HG03354 (cell line): ENCODE measurements at regions not wholly inside any gene's neighbourhood (a gene's known extent, or its start where the extent isn't known, plus 50 kb on each side); places are given as distances from the start of the nearest gene placed in this dataset.
A peak's percentile ranks its signal among the peaks of the same experiment; 100 is the strongest.

ENCODE experiments used
- ATAC-seq: cut with Tn5 transposase; IDR thresholded peaks from one replicate; pipeline ENCODE4 v1.9.1; 2021; ENCODE audit warnings: mild to moderate bottlenecking; ENCODE audit not compliant: unreplicated experiment, poor library complexity, severe bottlenecking

- peak; percentile 97 for ATAC-seq
Measured at GRCh38 chr3:110743202-110743601, 328.4 kb upstream of the NECTIN3 start.

DNA sequence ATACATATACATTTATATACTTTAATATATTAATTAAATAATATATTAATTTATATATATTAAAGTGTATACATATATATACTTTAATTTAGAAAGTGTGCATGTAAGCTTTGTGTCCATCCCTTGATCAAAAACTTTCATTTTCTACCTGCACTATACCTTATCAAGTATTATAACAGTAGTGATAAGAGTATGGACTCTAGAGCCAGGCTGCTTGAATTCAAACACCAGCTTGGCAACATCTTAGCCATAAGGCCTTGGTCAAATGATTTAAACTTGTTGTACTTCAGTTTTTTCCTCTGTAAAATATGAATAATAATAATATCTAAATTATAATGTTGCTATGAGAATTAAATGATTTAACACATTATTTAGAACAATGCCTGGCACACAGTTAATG, 327.6 kb upstream of the NECTIN3 start:
- no peak for ATAC-seq

GRCh38 chr3:110744723-110745122, 326.9 kb upstream of the NECTIN3 start:
- no peak for ATAC-seq

GRCh38 chr3:110749006-110749405, 322.6 kb upstream of the NECTIN3 start:
- no peak for ATAC-seq

DNA sequence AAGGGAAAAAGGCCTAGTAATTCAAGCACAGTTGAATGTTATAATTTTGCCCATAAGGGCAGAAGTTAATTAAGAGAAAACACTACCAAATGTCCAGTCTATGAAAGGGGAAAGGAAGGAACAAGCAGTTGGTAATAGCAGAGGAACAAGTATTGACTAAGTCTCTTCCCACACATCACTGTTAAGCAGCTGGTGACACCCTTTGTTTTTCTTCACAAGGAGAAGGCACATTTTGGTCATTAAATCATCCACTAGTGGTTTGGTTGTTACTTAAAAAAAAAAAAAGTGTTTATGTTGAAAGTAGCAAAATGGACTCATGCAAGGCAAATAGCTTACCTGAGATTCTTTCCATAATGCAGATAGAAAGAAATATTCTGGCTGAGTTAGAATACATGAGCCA, 321.4 kb upstream of the NECTIN3 start:
- ATAC-seq: no peak

DNA sequence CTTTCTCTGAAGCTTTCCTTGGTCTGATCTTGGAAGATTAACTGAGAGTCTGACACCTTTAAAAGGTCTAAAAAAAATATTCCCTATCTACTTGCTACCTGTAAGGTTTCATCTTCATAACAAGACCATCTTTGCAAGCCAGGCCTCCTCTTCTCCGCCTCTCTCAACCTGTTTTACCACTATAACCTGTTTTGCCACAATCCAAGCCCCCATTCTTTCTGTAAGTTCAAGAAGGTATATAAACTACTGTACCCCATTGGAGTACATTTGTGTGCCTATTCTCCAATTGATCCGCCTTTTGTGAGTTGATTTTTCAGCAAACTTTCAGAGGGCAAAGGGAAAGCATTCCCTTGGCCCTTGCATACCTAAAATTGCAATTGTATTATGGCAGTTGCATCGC, 319.3 kb upstream of the NECTIN3 start:
- no peak for ATAC-seq

DNA sequence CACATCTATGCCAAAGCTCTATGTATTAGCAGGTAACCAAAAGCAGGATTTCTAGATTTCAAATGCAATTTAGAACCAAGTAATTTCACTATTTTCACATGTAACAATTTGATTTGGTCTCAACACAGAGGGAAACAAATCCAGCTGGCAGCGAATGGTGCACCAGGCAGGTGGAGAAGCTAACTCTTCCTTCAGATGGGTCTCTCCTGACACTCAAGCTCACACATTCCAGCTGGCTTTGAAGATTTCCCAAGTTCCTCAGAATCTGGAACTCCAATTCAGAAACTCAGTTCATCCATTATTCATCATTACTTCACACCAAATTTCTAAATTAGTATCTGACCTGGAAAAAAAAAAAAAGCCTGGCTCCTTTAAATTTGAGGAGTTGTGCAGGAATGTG, 318.1 kb upstream of the NECTIN3 start:
- ATAC-seq: no peak

- no peak for ATAC-seq
Measured at GRCh38 chr3:110754212-110754916, 317.3 kb upstream of the NECTIN3 start.

- no peak for ATAC-seq
Measured at GRCh38 chr3:110755345-110755744, 316.3 kb upstream of the NECTIN3 start.

- no peak for ATAC-seq
Measured at GRCh38 chr3:110756705-110757104, 314.9 kb upstream of the NECTIN3 start.

GRCh38 chr3:110758208-110758607, 313.4 kb upstream of the NECTIN3 start:
- ATAC-seq: no peak

GRCh38 chr3:110767156-110767555, 304.5 kb upstream of the NECTIN3 start:
- no peak for ATAC-seq

DNA sequence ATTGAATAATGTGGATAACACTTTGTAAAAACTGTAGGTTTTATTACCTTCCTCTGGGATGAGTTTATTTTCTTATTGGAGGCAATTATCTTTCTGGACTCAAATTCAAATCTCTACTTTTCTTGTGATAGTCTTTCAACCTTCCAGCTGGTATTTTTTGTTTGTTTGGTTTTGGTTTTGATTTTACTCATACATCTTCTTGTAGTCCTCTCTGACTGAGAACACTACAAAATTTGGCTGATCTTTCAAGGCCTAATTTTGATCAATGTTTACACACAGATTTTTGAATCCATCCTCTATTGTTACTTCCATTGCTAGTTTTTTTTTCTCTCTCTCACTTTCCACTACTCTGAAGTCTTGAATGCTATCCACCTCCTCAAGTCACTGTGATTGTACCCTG, 303.8 kb upstream of the NECTIN3 start:
- peak; percentile 79 for ATAC-seq

- no peak for ATAC-seq
Measured at GRCh38 chr3:110773413-110773954, 298.1 kb upstream of the NECTIN3 start.

DNA sequence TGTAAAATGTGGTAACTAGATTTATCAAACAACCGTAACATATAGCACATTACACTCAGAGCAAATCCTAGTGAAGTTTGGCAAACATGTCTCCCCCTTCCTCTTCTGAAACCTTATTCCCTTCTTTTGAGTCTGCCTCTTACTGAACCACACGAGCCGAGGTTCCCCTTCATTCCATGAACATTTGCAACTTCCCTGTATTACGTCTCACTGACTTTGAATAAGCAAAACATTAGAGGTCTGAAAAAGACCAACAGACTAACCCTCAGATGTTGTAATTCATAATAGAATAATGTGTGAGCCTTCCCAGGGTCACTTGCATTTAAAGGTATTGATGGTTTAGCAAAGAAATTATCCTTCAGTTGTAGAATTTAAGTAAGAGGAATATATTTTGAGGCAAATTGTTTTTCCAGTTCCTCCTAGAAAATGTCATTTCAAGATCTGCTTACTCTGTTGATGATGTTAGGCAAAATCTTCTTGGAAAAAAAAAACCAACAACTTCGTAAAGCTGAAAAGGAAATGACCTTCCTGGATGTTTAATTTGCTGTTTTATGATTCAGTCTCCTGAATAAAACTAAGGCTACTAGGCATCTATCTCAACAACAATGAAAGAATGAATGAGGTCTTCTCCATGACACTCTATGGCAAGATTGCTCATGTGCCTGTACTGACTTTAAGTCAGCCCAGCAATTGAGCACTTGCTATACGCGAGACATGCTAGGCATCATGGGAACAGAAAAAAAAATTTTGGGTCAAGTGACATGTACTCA, 296.9 kb upstream of the NECTIN3 start:
- no peak for ATAC-seq

GRCh38 chr3:110779581-110779980, 292.0 kb upstream of the NECTIN3 start:
- no peak for ATAC-seq

DNA sequence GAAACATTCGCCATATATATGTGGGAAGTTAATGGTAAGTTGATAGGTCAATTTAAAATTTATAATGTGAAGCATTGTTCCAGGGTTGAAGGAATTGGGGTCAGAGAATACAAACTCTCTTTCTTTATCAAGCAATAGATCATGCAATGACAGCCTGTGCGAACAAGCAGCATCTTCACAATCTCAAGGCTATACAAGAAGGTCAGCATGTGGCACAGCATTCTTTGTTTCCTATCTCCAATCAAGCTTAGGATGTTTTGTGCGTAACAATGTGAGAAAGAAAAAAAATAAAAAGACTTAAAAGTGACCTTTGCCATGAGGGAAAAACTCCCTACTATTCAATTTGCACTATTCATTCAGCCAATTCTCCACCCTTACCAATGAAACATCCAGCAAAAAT, 288.1 kb upstream of the NECTIN3 start:
- no peak for ATAC-seq

- no peak for ATAC-seq
Measured at GRCh38 chr3:110788794-110789193, 282.8 kb upstream of the NECTIN3 start.

DNA sequence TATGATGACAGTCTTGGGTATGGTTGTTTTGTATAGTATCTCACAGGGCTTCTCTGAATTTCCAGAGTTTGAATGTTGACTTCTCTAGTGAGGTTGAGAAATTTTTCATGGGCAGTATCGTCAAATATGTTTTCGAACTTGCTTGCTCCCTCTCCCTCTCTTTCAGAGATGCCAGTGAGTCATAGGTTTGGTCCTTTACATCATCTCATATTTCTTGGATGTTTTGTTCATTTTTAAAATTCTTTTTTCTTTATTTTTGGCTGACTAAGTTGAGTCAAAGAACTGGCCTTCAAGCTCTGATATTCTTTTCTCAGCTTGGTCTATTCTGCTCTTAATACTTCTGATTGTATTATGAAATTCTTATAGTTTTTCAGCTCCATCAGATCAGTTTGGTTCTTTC, 282.3 kb upstream of the NECTIN3 start:
- ATAC-seq: no peak

- ATAC-seq: no peak
Measured at GRCh38 chr3:110790631-110791030, 281.0 kb upstream of the NECTIN3 start.

- ATAC-seq: no peak
Measured at GRCh38 chr3:110791995-110792686, 279.5 kb upstream of the NECTIN3 start.
